ENCODE measurements at regions not wholly inside any gene's neighbourhood (a gene's known extent, or its start where the extent isn't known, plus 50 kb on each side); places are given as distances from the start of the nearest gene placed in this dataset.

GRCh38 chr21:25323356-25323949 lies 283.8 kb downstream of the MRPL39 start:
- DNase-seq: no peak

GRCh38 chr21:25314247-25314646 lies 293.0 kb downstream of the MRPL39 start:
- DNase-seq: no peak

- DNase-seq: peak; percentile 61
Observed at GRCh38 chr21:25313829-25314228, 293.5 kb downstream of the MRPL39 start.

GRCh38 chr21:25307489-25307888 lies 299.8 kb downstream of the MRPL39 start:
- DNase-seq: no peak

- no peak for DNase-seq
Observed at GRCh38 chr21:25304611-25305010, 302.7 kb downstream of the MRPL39 start.

- no peak for DNase-seq
Observed at GRCh38 chr21:25300632-25301031, 306.6 kb downstream of the MRPL39 start.

GRCh38 chr21:25298512-25299491 lies 308.5 kb downstream of the MRPL39 start:
- no peak for DNase-seq

- DNase-seq: no peak
Observed at GRCh38 chr21:25297117-25297516, 310.2 kb downstream of the MRPL39 start.

GRCh38 chr21:25296252-25296651 lies 311.0 kb downstream of the MRPL39 start:
- DNase-seq: no peak

- no peak for DNase-seq
Observed at GRCh38 chr21:25292396-25292795, 314.9 kb downstream of the MRPL39 start.

- no peak for DNase-seq
Observed at GRCh38 chr21:25283720-25284119, 323.6 kb downstream of the MRPL39 start.

GRCh38 chr21:25281134-25281533 lies 326.1 kb downstream of the MRPL39 start:
- no peak for DNase-seq

- DNase-seq: no peak
Observed at GRCh38 chr21:25280061-25280460, 327.2 kb downstream of the MRPL39 start.

- no peak for DNase-seq
Observed at GRCh38 chr21:25273959-25274358, 333.3 kb downstream of the MRPL39 start.

GRCh38 chr21:25254491-25255174 lies 352.6 kb downstream of the MRPL39 start:
- DNase-seq: peak; percentile 91

GRCh38 chr21:25246546-25246945 lies 360.7 kb downstream of the MRPL39 start:
- no peak for DNase-seq

- DNase-seq: no peak
Observed at GRCh38 chr21:25244735-25245134, 362.5 kb downstream of the MRPL39 start.

- DNase-seq: peak; percentile 26
Observed at GRCh38 chr21:25243808-25244207, 363.5 kb downstream of the MRPL39 start.

GRCh38 chr21:25240974-25241373 lies 366.3 kb downstream of the MRPL39 start:
- DNase-seq: no peak

GRCh38 chr21:25234857-25235801 lies 372.2 kb downstream of the MRPL39 start:
- DNase-seq: no peak

- no peak for DNase-seq
Observed at GRCh38 chr21:25220954-25221353, 386.3 kb downstream of the MRPL39 start.

GRCh38 chr21:25220169-25220568 lies 387.1 kb downstream of the MRPL39 start:
- DNase-seq: no peak

All from eye (tissue), 1 donor.